Left lung (tissue), 4 donors: ENCODE measurements at regions not wholly inside any gene's neighbourhood (a gene's known extent, or its start where the extent isn't known, plus 50 kb on each side); places are given as distances from the start of the nearest gene placed in this dataset.

Source experiments
- ATAC-seq: fragments of 200-7000 bp; cut with Tn5 transposase; one replicate; pipeline ENCODE4 v1.9.1; 2020; ENCODE audit warnings: moderate library complexity
- DNase-seq, 4 donors: peaks; one replicate each; pipeline ENCODE4 v3.0.0-alpha.2; 2013 to 2020
- H3K27ac ChIP-seq, 2 donors: fragments of 200-600 bp; sonication (generic) in 1 of 2; one replicate each; pipeline versions ENCODE4 v1.5.0 to v1.8.0; 2020 to 2021
- H3K27me3 ChIP-seq, 2 donors: fragments of 200-600 bp; sonication (generic) in 1 of 2; one replicate each; pipeline versions ENCODE4 v1.5.0 to v1.8.0; 2020 to 2021
- H3K36me3 ChIP-seq, 2 donors: fragments of 200-600 bp; sonication (generic) in 1 of 2; one replicate each; pipeline versions ENCODE4 v1.5.0 to v1.8.0; 2020 to 2021
- H3K4me1 ChIP-seq, 2 donors: fragments of 200-600 bp; one replicate each; pipeline ENCODE4 v1.8.0; 2021
- H3K4me3 ChIP-seq, 2 donors: fragments of 200-600 bp; sonication (generic) in 1 of 2; one replicate each; pipeline versions ENCODE4 v1.5.0 to v1.8.0; 2020 to 2021; ENCODE audit warnings: mild to moderate bottlenecking in 1 of 2
- H3K9me3 ChIP-seq, 2 donors: fragments of 200-600 bp; sonication (generic) in 1 of 2; one replicate each; pipeline versions ENCODE4 v1.5.0 to v1.8.0; 2020 to 2021
- CTCF ChIP-seq, 2 donors: fragments of 200-600 bp; sonication (generic) in 1 of 2; IDR thresholded peaks; one replicate each; pipeline versions ENCODE4 v1.5.0 to v1.8.0; 2021; ENCODE audit warnings: antibody characterized with exemption in 2 of 2
- intact Hi-C, 2 donors: fragments of 100-400 bp; cut with DNase I; formaldehyde crosslinking; loops; one replicate each; pipeline versions ENCODE4 v1.11.2 to v1.14.2; 2022
- donor health status: DM: no; HTN: yes; CAD: no.
- donor health status: DM: no; HTN: no; CAD: no.

- DNase-seq (no peak), ATAC-seq (no peak)
- no peaks in the 10 kb centered on the region for H3K9me3 ChIP-seq
- TF ChIP-seq CTCF (IDR thresholded peaks at IDR 0.05), result no peak
- H3K27me3 ChIP-seq, result no peaks in the 10 kb centered on the region
- no peaks in the 10 kb centered on the region for H3K4me1 ChIP-seq
- H3K36me3 ChIP-seq, result no peaks in the 10 kb centered on the region
- H3K27ac ChIP-seq, result no peak overlapping the region
- H3K4me3 ChIP-seq, result no peak overlapping the region
- intact Hi-C loops, result no loop called here
Observed at GRCh38 chr6:147728903-147729302, 220.4 kb downstream of the SAMD5 start.

DNA sequence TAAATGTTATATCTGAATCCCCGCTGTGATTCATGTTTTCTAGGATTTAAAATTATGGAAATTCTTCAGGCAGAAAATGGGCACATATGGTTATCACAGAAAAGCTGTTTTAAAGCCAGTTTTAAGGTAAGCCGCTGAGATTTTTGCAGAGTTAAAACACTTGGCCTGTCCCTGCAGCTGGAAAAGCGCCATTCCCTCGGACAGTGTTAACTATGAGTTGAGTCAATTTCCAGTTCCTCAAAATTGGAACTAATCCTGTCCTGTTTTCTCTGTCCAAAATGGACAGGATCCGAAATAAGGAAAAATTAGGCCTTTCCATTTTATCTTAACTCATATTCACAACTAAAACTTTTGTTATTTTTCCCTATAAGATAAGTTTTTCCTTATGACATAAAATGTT lies 225.2 kb downstream of the SAMD5 start:
- intact Hi-C loops, result no loop called here
- no peak for TF ChIP-seq CTCF (IDR thresholded peaks at IDR 0.05)
- peak in 1 of 4 donors; percentile 25 for DNase-seq
- Histone ChIP-seq H3K27ac (no peak overlapping the region), H3K4me1 (no peaks in the 10 kb centered on the region), H3K9me3 (no peaks in the 10 kb centered on the region), H3K27me3 (no peaks in the 10 kb centered on the region), H3K36me3 (no peaks in the 10 kb centered on the region), H3K4me3 (no peak overlapping the region)
- no peak for ATAC-seq

- DNase-seq (no peak), ATAC-seq (no peak)
- Histone ChIP-seq H3K4me1 (no peaks in the 10 kb centered on the region), H3K4me3 (no peak overlapping the region), H3K9me3 (no peaks in the 10 kb centered on the region), H3K36me3 (no peaks in the 10 kb centered on the region), H3K27me3 (no peaks in the 10 kb centered on the region), H3K27ac (no peak overlapping the region)
- no peak for TF ChIP-seq CTCF (IDR thresholded peaks at IDR 0.05)
- intact Hi-C loops, result no loop called here
Observed at GRCh38 chr6:147734151-147734550, 225.7 kb downstream of the SAMD5 start.

DNA sequence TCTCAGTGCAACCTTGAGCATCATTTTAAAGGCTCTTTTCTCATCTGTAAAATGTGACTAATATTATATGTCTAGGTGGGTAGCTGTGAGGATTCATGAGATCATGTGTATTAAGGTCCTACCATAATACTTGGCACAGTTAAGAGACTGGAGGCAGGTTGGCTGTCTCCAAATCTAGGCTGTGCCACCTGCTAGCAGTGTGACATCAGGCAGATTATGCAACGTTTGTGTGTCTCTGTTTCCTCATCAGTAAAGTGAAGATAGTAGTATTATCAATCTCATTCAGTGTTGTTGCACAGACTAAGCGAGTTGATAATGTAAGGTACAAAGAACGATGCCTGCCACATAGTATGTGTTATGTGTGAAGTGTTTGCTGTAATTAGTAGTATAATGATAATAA lies 227.4 kb downstream of the SAMD5 start:
- ATAC-seq (no peak), DNase-seq (no peak)
- Histone ChIP-seq H3K27me3 (no peaks in the 10 kb centered on the region), H3K4me1 (no peaks in the 10 kb centered on the region), H3K4me3 (no peak overlapping the region), H3K9me3 (no peaks in the 10 kb centered on the region), H3K27ac (no peak overlapping the region), H3K36me3 (no peaks in the 10 kb centered on the region)
- intact Hi-C loops, result no loop called here
- TF ChIP-seq CTCF (IDR thresholded peaks at IDR 0.05), result no peak

DNA sequence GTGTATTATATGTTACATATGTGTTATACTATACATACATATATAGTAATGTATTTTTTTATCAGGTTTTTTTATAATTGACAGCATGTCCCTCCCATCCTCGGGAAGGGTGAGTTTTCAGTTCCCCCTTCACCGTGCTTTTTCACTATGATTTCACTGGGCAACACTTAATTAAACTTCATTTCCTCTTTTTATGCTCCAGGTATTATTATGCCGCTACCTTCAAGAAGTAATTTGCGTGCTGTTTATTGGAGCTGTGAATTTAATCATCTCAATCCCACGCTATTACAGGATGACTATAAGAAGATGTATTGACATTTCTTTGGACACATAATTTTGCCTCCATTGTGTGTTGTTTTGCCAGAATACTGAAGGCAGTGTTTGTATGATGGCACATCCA lies 228.6 kb downstream of the SAMD5 start:
- intact Hi-C loops, result no loop called here
- Histone ChIP-seq H3K27me3 (no peaks in the 10 kb centered on the region), H3K4me1 (no peaks in the 10 kb centered on the region), H3K4me3 (no peak overlapping the region), H3K27ac (no peak overlapping the region), H3K9me3 (no peaks in the 10 kb centered on the region), H3K36me3 (no peaks in the 10 kb centered on the region)
- DNase-seq (no peak), ATAC-seq (no peak)
- no peak for TF ChIP-seq CTCF (IDR thresholded peaks at IDR 0.05)
